GM10266 (cell line): ENCODE measurements at regions not wholly inside any gene's neighbourhood (a gene's known extent, or its start where the extent isn't known, plus 50 kb on each side); places are given as distances from the start of the nearest gene placed in this dataset.

Source experiments
- DNase-seq: peaks from one replicate; pipeline ENCODE4 v3.0.0; 2012; ENCODE audit errors: extremely low spot score
- CTCF ChIP-seq: IDR thresholded peaks from 2 replicates; pipeline ENCODE4 v1.5.1; 2012; ENCODE audit warnings: mild to moderate bottlenecking, low read depth; ENCODE audit not compliant: control insufficient read depth, insufficient read depth; ENCODE audit errors: missing control alignments

- DNase-seq: no peak
- TF ChIP-seq CTCF: no peak
These were observed 313.4 kb downstream of the LPIN1 start for GRCh38 chr2:12059616-12060441.

DNA sequence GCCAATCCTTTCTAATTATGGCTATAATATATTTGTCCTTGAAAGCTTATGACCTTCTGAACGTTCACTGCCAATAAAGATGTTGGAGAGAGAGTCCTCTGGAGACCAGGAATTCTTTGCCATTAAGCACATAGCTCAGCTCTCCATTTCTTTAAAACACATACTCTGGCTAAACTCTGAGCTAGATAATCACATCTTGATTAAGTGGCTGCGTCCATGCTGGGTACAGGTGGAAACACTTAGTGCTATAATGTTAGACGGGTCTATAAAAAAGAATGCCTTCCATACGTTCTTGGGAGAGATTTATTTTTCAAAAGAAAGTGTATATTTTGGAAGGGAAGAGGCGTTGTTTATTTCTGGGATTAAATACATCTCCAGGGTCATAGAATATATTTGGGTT is 314.5 kb downstream of the LPIN1 start:
- no peak for TF ChIP-seq CTCF
- no peak for DNase-seq

- TF ChIP-seq CTCF: no peak
These were observed 315.0 kb downstream of the LPIN1 start for GRCh38 chr2:12061286-12062052.

GRCh38 chr2:12062053-12062395 is 315.6 kb downstream of the LPIN1 start:
- TF ChIP-seq CTCF: no peak
- DNase-seq: no peak

More at GRCh38 chr2:12061286-12062052, 315.0 kb downstream of the LPIN1 start:
- no peak for DNase-seq

GRCh38 chr2:12063210-12063609 is 316.8 kb downstream of the LPIN1 start:
- DNase-seq: no peak
- TF ChIP-seq CTCF: no peak

DNA sequence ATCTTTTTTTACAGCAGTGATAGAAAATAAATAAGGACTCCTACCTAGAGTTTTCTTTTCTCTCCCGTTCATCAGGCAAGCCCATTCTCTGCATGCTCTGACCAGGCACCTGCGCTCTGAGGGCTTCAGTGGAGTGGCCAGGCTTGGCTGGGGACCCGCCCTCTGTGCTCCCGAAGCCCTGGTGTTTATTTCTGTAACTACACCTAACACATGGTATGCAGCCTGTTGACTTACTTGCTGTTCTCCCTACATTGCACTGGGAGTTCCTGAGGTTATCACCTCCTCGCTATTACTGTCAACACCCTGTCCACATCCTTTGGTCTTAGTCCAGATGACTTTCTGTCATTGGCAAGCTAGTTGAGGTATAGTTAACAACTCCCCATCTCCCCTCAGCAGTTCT is 317.7 kb downstream of the LPIN1 start:
- TF ChIP-seq CTCF: no peak
- no peak for DNase-seq

- TF ChIP-seq CTCF: no peak
- DNase-seq: no peak
These were observed 319.7 kb downstream of the LPIN1 start for GRCh38 chr2:12066116-12066515.
